Upper lobe of left lung (tissue), 4 donors: ENCODE measurements at regions not wholly inside any gene's neighbourhood (a gene's known extent, or its start where the extent isn't known, plus 50 kb on each side); places are given as distances from the start of the nearest gene placed in this dataset.

ENCODE experiments used
- EP300 ChIP-seq, 4 donors: sonication (generic); formaldehyde crosslinking; IDR thresholded peaks; one replicate each; pipeline ENCODE4 v1.5.1; 2017; ENCODE audit warnings: antibody characterized with exemption in 4 of 4, control low read depth in 2 of 4
- POLR2A ChIP-seq, 4 donors: fragments of 450-650 bp; IDR thresholded peaks; one replicate each; pipeline ENCODE4 v1.5.1; 2016 to 2017; ENCODE audit warnings: antibody characterized with exemption in 4 of 4, mild to moderate bottlenecking in 2 of 4
- POLR2AphosphoS5 ChIP-seq, 2 donors: sonication (generic); formaldehyde crosslinking; IDR thresholded peaks; one replicate each; pipeline ENCODE4 v1.5.1; 2017; ENCODE audit warnings: antibody characterized with exemption in 2 of 2
- TF ChIP-seq, protein P1 (sequence below), 6 experiments: fragments of 450-650 bp in 4 of 6; fragments of 200-600 bp in 2 of 6; sonication (generic) in 2 of 6; IDR thresholded peaks; one replicate each; pipeline ENCODE4 v1.5.1; 2016 to 2019; ENCODE audit warnings: antibody characterized with exemption in 6 of 6

DNA sequence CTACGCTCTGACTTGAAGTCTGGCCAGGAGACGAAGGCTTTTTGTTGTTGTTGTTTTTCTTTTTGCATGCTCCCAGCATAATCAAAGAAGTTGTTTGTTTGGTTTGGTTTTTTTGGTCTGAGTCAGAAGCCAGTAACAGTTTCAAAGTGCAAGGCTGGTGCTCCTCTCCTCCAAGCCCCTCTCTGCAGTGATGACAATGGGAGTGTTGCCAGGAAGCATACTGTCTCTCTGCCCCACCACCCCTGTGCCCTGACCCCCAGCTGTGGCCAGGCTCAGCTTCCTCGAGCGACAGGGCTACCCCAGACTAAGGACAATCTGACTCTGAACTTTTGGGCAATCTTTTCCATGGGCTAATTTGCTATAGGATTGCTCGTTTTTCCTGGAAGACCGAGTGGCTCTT, 173.8 kb upstream of the PITX1 start:
- TF ChIP-seq, protein P1, sequence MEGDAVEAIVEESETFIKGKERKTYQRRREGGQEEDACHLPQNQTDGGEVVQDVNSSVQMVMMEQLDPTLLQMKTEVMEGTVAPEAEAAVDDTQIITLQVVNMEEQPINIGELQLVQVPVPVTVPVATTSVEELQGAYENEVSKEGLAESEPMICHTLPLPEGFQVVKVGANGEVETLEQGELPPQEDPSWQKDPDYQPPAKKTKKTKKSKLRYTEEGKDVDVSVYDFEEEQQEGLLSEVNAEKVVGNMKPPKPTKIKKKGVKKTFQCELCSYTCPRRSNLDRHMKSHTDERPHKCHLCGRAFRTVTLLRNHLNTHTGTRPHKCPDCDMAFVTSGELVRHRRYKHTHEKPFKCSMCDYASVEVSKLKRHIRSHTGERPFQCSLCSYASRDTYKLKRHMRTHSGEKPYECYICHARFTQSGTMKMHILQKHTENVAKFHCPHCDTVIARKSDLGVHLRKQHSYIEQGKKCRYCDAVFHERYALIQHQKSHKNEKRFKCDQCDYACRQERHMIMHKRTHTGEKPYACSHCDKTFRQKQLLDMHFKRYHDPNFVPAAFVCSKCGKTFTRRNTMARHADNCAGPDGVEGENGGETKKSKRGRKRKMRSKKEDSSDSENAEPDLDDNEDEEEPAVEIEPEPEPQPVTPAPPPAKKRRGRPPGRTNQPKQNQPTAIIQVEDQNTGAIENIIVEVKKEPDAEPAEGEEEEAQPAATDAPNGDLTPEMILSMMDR (IDR thresholded peaks at IDR 0.05): no peak
- TF ChIP-seq EP300 (IDR thresholded peaks at IDR 0.05): no peak
- TF ChIP-seq POLR2AphosphoS5 (IDR thresholded peaks at IDR 0.05): no peak
- no peak for TF ChIP-seq POLR2A (IDR thresholded peaks at IDR 0.05)
